ENCODE measurements at regions not wholly inside any gene's neighbourhood (a gene's known extent, or its start where the extent isn't known, plus 50 kb on each side); places are given as distances from the start of the nearest gene placed in this dataset.

- ATAC-seq (no peak), DNase-seq (no peak)
- Histone ChIP-seq H3K4me1 (peaks cover 14% of the 10 kb centered on the region), H3K9me3 (no peaks in the 10 kb centered on the region), H3K27me3 (ENCODE audit: insufficient read depth in 3 of 3, low read length in 2 of 3) (no peaks in the 10 kb centered on the region), H3K36me3 (ENCODE audit: insufficient read depth in 1 of 2, low read depth in 1 of 2) (no peaks in the 10 kb centered on the region), H3K27ac (no peak overlapping the region), H3K4me3 (no peak overlapping the region)
- intact Hi-C loops (cut with DNase I), result no loop called here
- no peak for TF ChIP-seq CTCF (IDR thresholded peaks at IDR 0.05)
- WGBS, 3 donors, result 59 to 88% (median 86%) methylated on average over 2 of the region's 2 CpGs
These were observed 133.4 kb upstream of the ANKRD1 start for GRCh38 chr10:91054325-91054724.

- H3K27me3 ChIP-seq (ENCODE audit: insufficient read depth in 3 of 3, low read length in 2 of 3), result no peaks in the 10 kb centered on the region
- H3K36me3 ChIP-seq (ENCODE audit: insufficient read depth in 1 of 2, low read depth in 1 of 2), result no peaks in the 10 kb centered on the region
- no peaks in the 10 kb centered on the region for H3K9me3 ChIP-seq
- no peak for TF ChIP-seq CTCF (IDR thresholded peaks at IDR 0.05)
- H3K27ac ChIP-seq, result no peak overlapping the region
- ATAC-seq, result no peak
- intact Hi-C loops (cut with DNase I), result no loop called here
- no peaks in the 10 kb centered on the region for H3K4me1 ChIP-seq
- DNase-seq, result no peak
- H3K4me3 ChIP-seq, result no peak overlapping the region
These were observed 140.3 kb upstream of the ANKRD1 start for GRCh38 chr10:91061187-91061586.

GRCh38 chr10:91061608-91062007, 140.7 kb upstream of the ANKRD1 start:
- no peak overlapping the region for H3K27ac ChIP-seq
- TF ChIP-seq CTCF (IDR thresholded peaks at IDR 0.05), result no peak
- 27 to 53% (median 32%) methylated on average over 2 of the region's 2 CpGs for WGBS, 3 donors
- DNase-seq (no peak), ATAC-seq (no peak)
- no peak overlapping the region for H3K4me3 ChIP-seq
- no peaks in the 10 kb centered on the region for H3K9me3 ChIP-seq
- H3K27me3 ChIP-seq (ENCODE audit: insufficient read depth in 3 of 3, low read length in 2 of 3), result no peaks in the 10 kb centered on the region
- H3K4me1 ChIP-seq, result no peaks in the 10 kb centered on the region
- no peaks in the 10 kb centered on the region for H3K36me3 ChIP-seq (ENCODE audit: insufficient read depth in 1 of 2, low read depth in 1 of 2)
- intact Hi-C loops (cut with DNase I), result no loop called here

GRCh38 chr10:91062091-91062490, 141.2 kb upstream of the ANKRD1 start:
- DNase-seq, result no peak
- no peak for ATAC-seq
- no peak for TF ChIP-seq CTCF (IDR thresholded peaks at IDR 0.05)
- Histone ChIP-seq H3K36me3 (ENCODE audit: insufficient read depth in 1 of 2, low read depth in 1 of 2) (no peaks in the 10 kb centered on the region), H3K4me1 (no peaks in the 10 kb centered on the region), H3K27ac (no peak overlapping the region), H3K27me3 (ENCODE audit: insufficient read depth in 3 of 3, low read length in 2 of 3) (no peaks in the 10 kb centered on the region), H3K4me3 (no peak overlapping the region), H3K9me3 (no peaks in the 10 kb centered on the region)
- WGBS, 3 donors, result 63 to 77% (median 65%) methylated on average over 3 of the region's 3 CpGs
- intact Hi-C loops (cut with DNase I), result no loop called here

- H3K4me1 ChIP-seq, result peaks cover 2% of the 10 kb centered on the region
- intact Hi-C loops (cut with DNase I), result no loop called here
- H3K4me3 ChIP-seq, result no peak overlapping the region
- H3K9me3 ChIP-seq, result no peaks in the 10 kb centered on the region
- no peaks in the 10 kb centered on the region for H3K27me3 ChIP-seq (ENCODE audit: insufficient read depth in 3 of 3, low read length in 2 of 3)
- WGBS, 3 donors, result 51 to 97% (median 91%) methylated on average over 1 of the region's 1 CpG
- no peak for DNase-seq
- no peaks in the 10 kb centered on the region for H3K36me3 ChIP-seq (ENCODE audit: insufficient read depth in 1 of 2, low read depth in 1 of 2)
- no peak for TF ChIP-seq CTCF (IDR thresholded peaks at IDR 0.05)
- ATAC-seq, result no peak
- H3K27ac ChIP-seq, result no peak overlapping the region
These were observed 148.7 kb upstream of the PCGF5 start for GRCh38 chr10:91071786-91072185.

Measured in psoas muscle (tissue), 7 donors.